ENCODE measurements at regions not wholly inside any gene's neighbourhood (a gene's known extent, or its start where the extent isn't known, plus 50 kb on each side); places are given as distances from the start of the nearest gene placed in this dataset.

GRCh38 chr6:8562125-8562524 lies 126.8 kb upstream of the SLC35B3 start:
- no peak overlapping the region for H3K27ac Mint-ChIP-seq
- DNase-seq = no peak
- H3K4me1 Mint-ChIP-seq = no peaks in the 10 kb centered on the region

GRCh38 chr6:8558953-8559352 lies 123.6 kb upstream of the SLC35B3 start:
- Mint-ChIP-seq H3K4me1 (no peaks in the 10 kb centered on the region), H3K27me3 (peaks cover 14% of the 10 kb centered on the region), H3K4me3 (no peak overlapping the region), H3K27ac (no peak overlapping the region), H3K9me3 (peaks cover 0 to 6% of the 10 kb centered on the region in 2 donors)
- ATAC-seq (no peak), DNase-seq (no peak)

More at GRCh38 chr6:8562125-8562524, 126.8 kb upstream of the SLC35B3 start:
- H3K9me3 Mint-ChIP-seq = peaks cover 0 to 6% of the 10 kb centered on the region in 2 donors
- H3K4me3 Mint-ChIP-seq = no peak overlapping the region
- ATAC-seq = no peak
- H3K27me3 Mint-ChIP-seq = peaks cover 14% of the 10 kb centered on the region

GRCh38 chr6:8557014-8557748 lies 121.8 kb upstream of the SLC35B3 start:
- Mint-ChIP-seq H3K4me1 (no peaks in the 10 kb centered on the region), H3K9me3 (peaks cover 0 to 6% of the 10 kb centered on the region in 2 donors), H3K27me3 (peaks cover 14% of the 10 kb centered on the region), H3K4me3 (no peak overlapping the region), H3K27ac (no peak overlapping the region)
- no peak for ATAC-seq
- DNase-seq = no peak

- H3K27me3 Mint-ChIP-seq = peaks cover 14% of the 10 kb centered on the region
- no peak for DNase-seq
- H3K4me1 Mint-ChIP-seq = no peaks in the 10 kb centered on the region
- H3K9me3 Mint-ChIP-seq = peaks cover 0 to 6% of the 10 kb centered on the region in 2 donors
- ATAC-seq = no peak
- H3K27ac Mint-ChIP-seq = no peak overlapping the region
- H3K4me3 Mint-ChIP-seq = no peak overlapping the region
Observed at GRCh38 chr6:8556370-8557013, 121.1 kb upstream of the SLC35B3 start.

- Mint-ChIP-seq H3K4me3 (no peak overlapping the region), H3K27ac (no peak overlapping the region), H3K9me3 (no peaks in the 10 kb centered on the region), H3K27me3 (no peaks in the 10 kb centered on the region), H3K4me1 (no peaks in the 10 kb centered on the region)
- no peak for DNase-seq
- ATAC-seq = no peak
Observed at GRCh38 chr6:8551993-8552392, 116.6 kb upstream of the SLC35B3 start.

GRCh38 chr6:8551386-8551785 lies 116.0 kb upstream of the SLC35B3 start:
- H3K4me3 Mint-ChIP-seq = no peak overlapping the region
- DNase-seq (no peak), ATAC-seq (no peak)
- no peaks in the 10 kb centered on the region for H3K9me3 Mint-ChIP-seq
- H3K27me3 Mint-ChIP-seq = no peaks in the 10 kb centered on the region
- H3K27ac Mint-ChIP-seq = no peak overlapping the region
- H3K4me1 Mint-ChIP-seq = no peaks in the 10 kb centered on the region

- Mint-ChIP-seq H3K4me3 (no peak overlapping the region), H3K27ac (no peak overlapping the region), H3K4me1 (no peaks in the 10 kb centered on the region), H3K27me3 (no peaks in the 10 kb centered on the region), H3K9me3 (no peaks in the 10 kb centered on the region)
- ATAC-seq (no peak), DNase-seq (no peak)
Observed at GRCh38 chr6:8549074-8549790, 113.9 kb upstream of the SLC35B3 start.

- Mint-ChIP-seq H3K27me3 (no peaks in the 10 kb centered on the region), H3K9me3 (no peaks in the 10 kb centered on the region), H3K27ac (no peak overlapping the region), H3K4me1 (no peaks in the 10 kb centered on the region), H3K4me3 (no peak overlapping the region)
- DNase-seq = no peak
- no peak for ATAC-seq
Observed at GRCh38 chr6:8546496-8546895, 111.2 kb upstream of the SLC35B3 start.

GRCh38 chr6:8545336-8545735 lies 110.0 kb upstream of the SLC35B3 start:
- no peaks in the 10 kb centered on the region for H3K27me3 Mint-ChIP-seq
- ATAC-seq = no peak
- H3K27ac Mint-ChIP-seq = no peak overlapping the region
- no peaks in the 10 kb centered on the region for H3K4me1 Mint-ChIP-seq
- peaks cover 5 to 8% of the 10 kb centered on the region in 2 donors for H3K9me3 Mint-ChIP-seq
- no peak for DNase-seq
- no peak overlapping the region for H3K4me3 Mint-ChIP-seq

- Mint-ChIP-seq H3K4me3 (no peak overlapping the region), H3K27me3 (no peaks in the 10 kb centered on the region), H3K9me3 (peaks cover 10 to 12% of the 10 kb centered on the region in 2 donors), H3K27ac (no peak overlapping the region), H3K4me1 (no peaks in the 10 kb centered on the region)
- DNase-seq (no peak), ATAC-seq (no peak)
Observed at GRCh38 chr6:8543714-8544113, 108.4 kb upstream of the SLC35B3 start.

- H3K4me3 Mint-ChIP-seq = no peak overlapping the region
- no peak for DNase-seq
- H3K4me1 Mint-ChIP-seq = no peaks in the 10 kb centered on the region
- H3K9me3 Mint-ChIP-seq = peaks cover 10 to 12% of the 10 kb centered on the region in 2 donors
- no peak overlapping the region for H3K27ac Mint-ChIP-seq
- no peaks in the 10 kb centered on the region for H3K27me3 Mint-ChIP-seq
- no peak for ATAC-seq
Observed at GRCh38 chr6:8539453-8539852, 104.1 kb upstream of the SLC35B3 start.

- Mint-ChIP-seq H3K27me3 (no peaks in the 10 kb centered on the region), H3K4me3 (no peak overlapping the region), H3K4me1 (no peaks in the 10 kb centered on the region), H3K27ac (no peak overlapping the region), H3K9me3 (peaks cover 10 to 11% of the 10 kb centered on the region in 2 donors)
- ATAC-seq (no peak), DNase-seq (no peak)
Observed at GRCh38 chr6:8536122-8536521, 100.8 kb upstream of the SLC35B3 start.

GRCh38 chr6:8535519-8535918 lies 100.2 kb upstream of the SLC35B3 start:
- no peak overlapping the region for H3K27ac Mint-ChIP-seq
- ATAC-seq (no peak), DNase-seq (no peak)
- H3K4me3 Mint-ChIP-seq = no peak overlapping the region
- no peaks in the 10 kb centered on the region for H3K4me1 Mint-ChIP-seq
- H3K27me3 Mint-ChIP-seq = no peaks in the 10 kb centered on the region
- peaks cover 5 to 7% of the 10 kb centered on the region in 2 donors for H3K9me3 Mint-ChIP-seq

GRCh38 chr6:8530785-8531435 lies 95.6 kb upstream of the SLC35B3 start:
- H3K4me3 Mint-ChIP-seq = no peak overlapping the region
- ATAC-seq (no peak), DNase-seq (no peak)
- no peak overlapping the region for H3K27ac Mint-ChIP-seq
- no peaks in the 10 kb centered on the region for H3K27me3 Mint-ChIP-seq
- no peaks in the 10 kb centered on the region for H3K4me1 Mint-ChIP-seq
- no peaks in the 10 kb centered on the region for H3K9me3 Mint-ChIP-seq

- ATAC-seq (no peak), DNase-seq (no peak)
- H3K9me3 Mint-ChIP-seq = no peaks in the 10 kb centered on the region
- H3K4me1 Mint-ChIP-seq = no peaks in the 10 kb centered on the region
- no peak overlapping the region for H3K4me3 Mint-ChIP-seq
- no peaks in the 10 kb centered on the region for H3K27me3 Mint-ChIP-seq
- H3K27ac Mint-ChIP-seq = no peak overlapping the region
Observed at GRCh38 chr6:8529250-8529649, 93.9 kb upstream of the SLC35B3 start.

GRCh38 chr6:8527818-8528217 lies 92.5 kb upstream of the SLC35B3 start:
- no peaks in the 10 kb centered on the region for H3K27me3 Mint-ChIP-seq
- no peak overlapping the region for H3K27ac Mint-ChIP-seq
- H3K4me3 Mint-ChIP-seq = no peak overlapping the region
- no peaks in the 10 kb centered on the region for H3K4me1 Mint-ChIP-seq
- H3K9me3 Mint-ChIP-seq = no peaks in the 10 kb centered on the region
- ATAC-seq = no peak
- DNase-seq = no peak

All from stimulated activated naive CD8-positive, alpha-beta T cell treated with anti-CD3 and anti-CD28 coated beads, Interleukin-15, amount 100 ng/mL, for 72 hours (primary cell).